NCI-H2081 treated with DMSO at 0.1 percent for 48 hours (cell line): ENCODE measurements at regions not wholly inside any gene's neighbourhood (a gene's known extent, or its start where the extent isn't known, plus 50 kb on each side); places are given as distances from the start of the nearest gene placed in this dataset.
"Not testable (repeated sequence)": the region's sequence is repeated elsewhere in the genome, so short reads cannot be mapped to it uniquely, and the experiment has no call there.

ENCODE experiments used
- DNase-seq: peaks from one replicate; lab custom pipeline; 2025; lab: John Stamatoyannopoulos, UW

- not testable (repeated sequence) for DNase-seq
Measured at GRCh38 chr15:30760633-30761032, 134.7 kb downstream of the ARHGAP11B start.

GRCh38 chr15:30761365-30761764, 135.4 kb downstream of the ARHGAP11B start:
- DNase-seq = not testable (repeated sequence)

GRCh38 chr15:30769390-30770124, 134.2 kb upstream of the FAN1 start:
- DNase-seq = peak; percentile 51

GRCh38 chr15:30770759-30771158, 133.0 kb upstream of the FAN1 start:
- DNase-seq = no peak

GRCh38 chr15:30783019-30783418, 120.7 kb upstream of the FAN1 start:
- no peak for DNase-seq

GRCh38 chr15:30788595-30788994, 115.1 kb upstream of the FAN1 start:
- DNase-seq = no peak

GRCh38 chr15:30791239-30792175, 112.2 kb upstream of the FAN1 start:
- no peak for DNase-seq

GRCh38 chr15:30792843-30793242, 110.9 kb upstream of the FAN1 start:
- not testable (repeated sequence) for DNase-seq

- no peak for DNase-seq
Measured at GRCh38 chr15:30794388-30794787, 109.3 kb upstream of the FAN1 start.

- not testable (repeated sequence) for DNase-seq
Measured at GRCh38 chr15:30799565-30799964, 104.2 kb upstream of the FAN1 start.

GRCh38 chr15:30801140-30801895, 102.4 kb upstream of the FAN1 start:
- not testable (repeated sequence) for DNase-seq

- not testable (repeated sequence) for DNase-seq
Measured at GRCh38 chr15:30802001-30802400, 101.7 kb upstream of the FAN1 start.

- DNase-seq = not testable (repeated sequence)
Measured at GRCh38 chr15:30803703-30804102, 100.0 kb upstream of the FAN1 start.

GRCh38 chr15:30816430-30816829, 87.3 kb upstream of the FAN1 start:
- no peak for DNase-seq

GRCh38 chr15:30823068-30823813, 80.5 kb upstream of the FAN1 start:
- peak; percentile 83 for DNase-seq

- no peak for DNase-seq
Measured at GRCh38 chr15:30824518-30825195, 79.1 kb upstream of the FAN1 start.

GRCh38 chr15:30827625-30828303, 76.0 kb upstream of the FAN1 start:
- DNase-seq = no peak

- not testable (repeated sequence) for DNase-seq
Measured at GRCh38 chr15:30828304-30828639, 75.4 kb upstream of the FAN1 start.

- no peak for DNase-seq
Measured at GRCh38 chr15:30830961-30831360, 72.8 kb upstream of the FAN1 start.

GRCh38 chr15:30833379-30833778, 70.3 kb upstream of the FAN1 start:
- DNase-seq = not testable (repeated sequence)
